HepG2 (cell line): ENCODE measurements at regions not wholly inside any gene's neighbourhood (a gene's known extent, or its start where the extent isn't known, plus 50 kb on each side); places are given as distances from the start of the nearest gene placed in this dataset.

Source experiments
- ATAC-seq: fragments of 200-7000 bp; cut with Tn5 transposase; 3 replicates; pipeline ENCODE4 v1.9.1; 2020; ENCODE audit warnings: mild to moderate bottlenecking, moderate library complexity
- BruUV-seq: library from RNA; stranded (reverse); fragments of 400-500 nt; replicated peaks from 2 replicates; lab custom pipeline; 2021; lab: Mats Ljungman, UMichigan
- CTCF ChIA-PET: fragments of 300-600 bp; formaldehyde crosslinking; extraction: SDS; loops from one replicate; lab custom pipeline; 2021; ENCODE audit warnings: low total read pairs, inconsistent platforms, low intra/inter-chr PET ratio; lab: Yijun Ruan, JAX
- POLR2A ChIA-PET: fragments of 350-600 bp; sonication (Branson Sonifier 250); formaldehyde crosslinking; loops from one replicate; lab custom pipeline; 2020; ENCODE audit warnings: antibody characterized with exemption, inconsistent platforms; lab: Yijun Ruan, JAX
- DNase-seq: peaks from one replicate; pipeline ENCODE4 v3.0.0-alpha.2; 2015; ENCODE audit warnings: low spot score
- FAIRE-seq: peaks from 3 replicates; lab custom pipeline; 2011; peaks lifted over from hg19 to GRCh38; lab: Jason Lieb, UNC
- H2AFZ ChIP-seq: one replicate; pipeline ENCODE4 v1.6.1; 2011; ENCODE audit warnings: low read length, inconsistent platforms
- H3K27ac ChIP-seq: fragments of 300-600 bp; 3 replicates; pipeline ENCODE4 v1.8.0; 2011; ENCODE audit warnings: mixed run types, mild to moderate bottlenecking, mixed read lengths, low read length, inconsistent platforms; ENCODE audit not compliant: insufficient read depth; ENCODE audit errors: extremely low read length
- H3K27me3 ChIP-seq, 2 experiments: fragments of 200-600 bp in 1 of 2; 2 replicates in 1 of 2; 3 replicates in 1 of 2; pipeline versions ENCODE4 v1.6.0 to v1.8.0; 2011; ENCODE audit warnings: low read length in 2 of 2, mild to moderate bottlenecking in 2 of 2, moderate library complexity in 2 of 2, inconsistent platforms in 1 of 2; ENCODE audit not compliant: insufficient read depth in 2 of 2, control insufficient read depth in 1 of 2
- H3K36me3 ChIP-seq, 2 experiments: fragments of 200-600 bp in 1 of 2; replicated peaks in 1 of 2; 2 replicates in 1 of 2; 3 replicates in 1 of 2; pipeline versions ENCODE4 v1.5.1 to v1.8.0; 2011; ENCODE audit warnings: low read length in 2 of 2, inconsistent platforms in 1 of 2; ENCODE audit not compliant: insufficient read depth in 2 of 2, control insufficient read depth in 1 of 2
- H3K4me1 ChIP-seq: 2 replicates; pipeline ENCODE4 v1.5.1; 2012; ENCODE audit warnings: low read length, inconsistent platforms; ENCODE audit not compliant: insufficient read depth
- H3K4me2 ChIP-seq: 2 replicates; pipeline ENCODE4 v1.6.0; 2011; ENCODE audit warnings: low read depth, low read length, inconsistent platforms
- H3K4me3 ChIP-seq, 3 experiments: fragments of 200-600 bp in 1 of 3; sonication (generic), shearing (Covaris generic) in 1 of 3; replicated peaks in 1 of 3; 2 replicates each; pipeline ENCODE4 v1.5.1; 2011 to 2016; ENCODE audit warnings: low read length in 3 of 3, inconsistent platforms in 2 of 3, low read depth in 2 of 3, mild to moderate bottlenecking in 2 of 3, control low read depth in 1 of 3, mixed read lengths in 1 of 3; ENCODE audit not compliant: insufficient read depth in 1 of 3
- H3K79me2 ChIP-seq: one replicate; pipeline ENCODE4 v1.6.1; 2011; ENCODE audit warnings: low read length, inconsistent platforms; ENCODE audit not compliant: insufficient read depth
- H3K9ac ChIP-seq: 2 replicates; pipeline ENCODE4 v1.6.0; 2011; ENCODE audit warnings: mild to moderate bottlenecking, low read depth, low read length, inconsistent platforms; ENCODE audit not compliant: insufficient read depth
- H3K9me3 ChIP-seq: 2 replicates; pipeline ENCODE4 v1.5.1; 2012; ENCODE audit warnings: mild to moderate bottlenecking, low read length
- H4K20me1 ChIP-seq: 2 replicates; pipeline ENCODE4 v1.6.0; 2011; ENCODE audit warnings: inconsistent platforms, mild to moderate bottlenecking, low read length, moderate library complexity; ENCODE audit not compliant: insufficient read depth
- NFIC ChIP-seq: IDR thresholded peaks from 2 replicates; pipeline ENCODE4 v1.6.1; 2012; ENCODE audit warnings: mild to moderate bottlenecking, low read length, inconsistent platforms
- NFYB ChIP-seq: sonication (generic); formaldehyde crosslinking; IDR thresholded peaks from 2 replicates; pipeline ENCODE4 v1.4.0; 2020; ENCODE audit warnings: missing genetic modification reagents
- NFYC ChIP-seq: IDR thresholded peaks from 2 replicates; pipeline ENCODE4 v1.6.1; 2016; ENCODE audit warnings: missing genetic modification reagents, missing compliant biosample characterization
- POGZ ChIP-seq: sonication (generic); formaldehyde crosslinking; IDR thresholded peaks from 2 replicates; pipeline ENCODE4 v1.4.0; 2020; ENCODE audit warnings: mild to moderate bottlenecking, missing genetic modification reagents
- SALL1 ChIP-seq: sonication (generic); formaldehyde crosslinking; IDR thresholded peaks from 2 replicates; pipeline ENCODE4 v1.8.0; 2022; ENCODE audit warnings: mild to moderate bottlenecking, missing genetic modification reagents
- SMAD9 ChIP-seq: sonication (generic); formaldehyde crosslinking; IDR thresholded peaks from 2 replicates; pipeline ENCODE4 v1.5.1; 2020; ENCODE audit warnings: mild to moderate bottlenecking, missing genetic modification reagents
- SP5 ChIP-seq: IDR thresholded peaks from 2 replicates; pipeline ENCODE4 v1.6.1; 2016; ENCODE audit warnings: low read depth, borderline replicate concordance
- STAG1 ChIP-seq: sonication (generic); formaldehyde crosslinking; IDR thresholded peaks from 2 replicates; pipeline ENCODE4 v1.4.0; 2020; ENCODE audit warnings: missing genetic modification reagents
- TCF7L2 ChIP-seq: IDR thresholded peaks from 2 replicates; pipeline ENCODE4 v1.6.1; 2011; ENCODE audit warnings: mild to moderate bottlenecking, low read depth, low read length, moderate library complexity
- ZBTB38 ChIP-seq: sonication (generic); formaldehyde crosslinking; IDR thresholded peaks from 2 replicates; pipeline ENCODE4 v1.5.1; 2020; ENCODE audit warnings: mild to moderate bottlenecking, missing genetic modification reagents
- ZBTB7A ChIP-seq: sonication (generic); formaldehyde crosslinking; IDR thresholded peaks from 2 replicates; pipeline ENCODE4 v1.8.0; 2022; ENCODE audit warnings: mild to moderate bottlenecking, missing genetic modification reagents
- ZNF432 ChIP-seq: sonication (generic); formaldehyde crosslinking; IDR thresholded peaks from 2 replicates; pipeline ENCODE4 v1.5.0; 2020; ENCODE audit warnings: missing genetic modification reagents, mild to moderate bottlenecking, borderline replicate concordance
- WGBS: methylation state at CpG from one replicate; pipeline ENCODE4 v1.1.6; 2017; ENCODE audit warnings: low lambda C conversion rate; 5-methylcytosine and 5-hydroxymethylcytosine counted together
- in situ Hi-C: cut with HindIII; loops from 2 replicates; pipeline ENCODE4 v1.10.0; 2017; ENCODE audit warnings: low pct_unique_long_range_greater_than_20kb; ENCODE audit not compliant: extremely low pct_ligation_motif_present
- intact Hi-C: fragments of 100-400 bp; cut with micrococcal nuclease; formaldehyde crosslinking; loops from one replicate; pipeline ENCODE4 v1.10.0; 2022; ENCODE audit not compliant: unreplicated experiment
- TF ChIP-seq, protein P1 (sequence below): sonication (generic); formaldehyde crosslinking; IDR thresholded peaks from 2 replicates; pipeline ENCODE4 v1.5.0; 2020; ENCODE audit warnings: missing genetic modification reagents
- TF ChIP-seq, protein P2 (sequence below): sonication (generic); formaldehyde crosslinking; IDR thresholded peaks from 2 replicates; pipeline ENCODE4 v1.4.0; 2020; ENCODE audit warnings: missing genetic modification reagents
- TF ChIP-seq, protein P3 (sequence below): sonication (generic); formaldehyde crosslinking; IDR thresholded peaks from 2 replicates; pipeline ENCODE4 v1.5.0; 2020; ENCODE audit warnings: mild to moderate bottlenecking, missing genetic modification reagents, moderate library complexity

DNA sequence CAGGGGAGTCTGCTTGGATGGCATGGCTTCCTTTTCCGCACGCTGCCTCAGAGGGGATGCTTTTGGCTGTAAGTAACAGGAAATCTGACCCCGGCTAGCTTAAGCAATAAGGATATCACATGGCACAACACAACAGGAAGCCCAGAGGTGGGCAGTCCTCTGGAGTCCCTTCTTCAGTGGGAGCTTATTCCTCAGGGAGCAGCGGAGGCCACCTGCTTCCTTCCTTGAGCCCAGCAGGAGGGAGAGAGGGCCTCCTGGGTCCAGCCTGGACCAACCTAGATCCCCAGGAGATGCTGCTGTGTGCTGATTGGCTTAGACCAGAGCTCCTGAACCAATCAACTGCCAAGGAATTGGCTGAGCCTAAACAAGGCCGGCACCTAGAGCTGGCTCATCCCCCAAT lies 66.3 kb downstream of the C9orf50 start:
- no peaks in the 10 kb centered on the region for H4K20me1 ChIP-seq
- no peaks in the 10 kb centered on the region for H3K79me2 ChIP-seq
- TF ChIP-seq NFYB (CRISPR knock-in tag) (peak; percentile 69), ZNF432 (CRISPR knock-in tag) (no peak), NFYC (CRISPR knock-in tag) (peak; percentile 75)
- TF ChIP-seq, protein P1, sequence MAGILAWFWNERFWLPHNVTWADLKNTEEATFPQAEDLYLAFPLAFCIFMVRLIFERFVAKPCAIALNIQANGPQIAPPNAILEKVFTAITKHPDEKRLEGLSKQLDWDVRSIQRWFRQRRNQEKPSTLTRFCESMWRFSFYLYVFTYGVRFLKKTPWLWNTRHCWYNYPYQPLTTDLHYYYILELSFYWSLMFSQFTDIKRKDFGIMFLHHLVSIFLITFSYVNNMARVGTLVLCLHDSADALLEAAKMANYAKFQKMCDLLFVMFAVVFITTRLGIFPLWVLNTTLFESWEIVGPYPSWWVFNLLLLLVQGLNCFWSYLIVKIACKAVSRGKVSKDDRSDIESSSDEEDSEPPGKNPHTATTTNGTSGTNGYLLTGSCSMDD (CRISPR knock-in tag): no peak
- TF ChIP-seq, protein P2, sequence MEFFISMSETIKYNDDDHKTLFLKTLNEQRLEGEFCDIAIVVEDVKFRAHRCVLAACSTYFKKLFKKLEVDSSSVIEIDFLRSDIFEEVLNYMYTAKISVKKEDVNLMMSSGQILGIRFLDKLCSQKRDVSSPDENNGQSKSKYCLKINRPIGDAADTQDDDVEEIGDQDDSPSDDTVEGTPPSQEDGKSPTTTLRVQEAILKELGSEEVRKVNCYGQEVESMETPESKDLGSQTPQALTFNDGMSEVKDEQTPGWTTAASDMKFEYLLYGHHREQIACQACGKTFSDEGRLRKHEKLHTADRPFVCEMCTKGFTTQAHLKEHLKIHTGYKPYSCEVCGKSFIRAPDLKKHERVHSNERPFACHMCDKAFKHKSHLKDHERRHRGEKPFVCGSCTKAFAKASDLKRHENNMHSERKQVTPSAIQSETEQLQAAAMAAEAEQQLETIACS (CRISPR knock-in tag): no peak
- in situ Hi-C loops (no loop called here), intact Hi-C loops (loop anchor here (5.0 kb wide), 1 partner anchor 57 kb away; no protein-coding TSS in a partner anchor)
- no TSS peak for BruUV-seq
- ChIA-PET POLR2A (interaction anchor here (0.7 to 1.4 kb wide), 4 partner anchors 12 to 65 kb away, joined by 3 to 6 read pairs (median 4); no protein-coding TSS in a partner anchor), CTCF (no interaction called here)
- H3K27ac ChIP-seq: peak overlapping the region; percentile 11
- no peaks in the 10 kb centered on the region for H3K9me3 ChIP-seq
- ATAC-seq (no peak), FAIRE-seq (peak; percentile 34), DNase-seq (no peak)
- 100% methylated on average over 2 of the region's 5 CpGs for WGBS
- H3K27me3 ChIP-seq: no peaks in the 10 kb centered on the region
- H3K4me3 ChIP-seq: no peak overlapping the region
- no peak overlapping the region for H3K9ac ChIP-seq
- no peaks in the 10 kb centered on the region for H3K36me3 ChIP-seq
- no peak overlapping the region for H3K4me2 ChIP-seq
- H2AFZ ChIP-seq: no peak overlapping the region
- peaks cover 87% of the 10 kb centered on the region for H3K4me1 ChIP-seq

DNA sequence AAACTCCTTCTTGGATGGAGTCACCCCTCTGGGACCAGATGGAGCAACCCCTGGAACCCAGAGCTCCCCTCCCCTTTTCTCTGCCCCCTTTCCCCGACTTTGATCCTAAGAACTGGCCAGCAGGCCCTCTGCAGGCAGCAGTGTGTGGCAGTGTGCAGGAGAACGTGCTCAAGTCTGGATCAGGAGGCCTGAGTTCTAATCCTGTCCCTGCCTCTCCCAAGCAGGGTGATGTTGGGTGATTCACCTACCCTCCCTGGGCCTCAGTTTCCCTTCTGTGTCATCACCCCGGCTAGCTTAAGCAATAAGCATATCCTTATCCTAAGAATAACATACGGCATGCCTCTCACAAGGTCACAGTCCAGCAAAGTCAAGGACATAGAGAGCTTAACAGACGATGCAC lies 67.6 kb downstream of the C9orf50 start:
- Histone ChIP-seq H3K9ac (no peak overlapping the region), H3K4me1 (peaks cover 89% of the 10 kb centered on the region), H3K36me3 (no peaks in the 10 kb centered on the region), H3K27me3 (no peaks in the 10 kb centered on the region), H3K79me2 (no peaks in the 10 kb centered on the region), H2AFZ (no peak overlapping the region), H3K4me3 (no peak overlapping the region), H3K27ac (no peak overlapping the region), H3K9me3 (no peaks in the 10 kb centered on the region), H3K4me2 (no peak overlapping the region), H4K20me1 (no peaks in the 10 kb centered on the region)
- ChIA-PET POLR2A (interaction anchor here (0.5 to 1.3 kb wide), 4 partner anchors 17 to 230 kb away, joined by 3 to 4 read pairs (median 4); no protein-coding TSS in a partner anchor), CTCF (no interaction called here)
- DNase-seq (no peak), ATAC-seq (no peak), FAIRE-seq (no peak)
- no peak for TF ChIP-seq TCF7L2
- TF ChIP-seq SP5 (CRISPR knock-in tag): no peak
- TF ChIP-seq SMAD9 (CRISPR knock-in tag): no peak
- TF ChIP-seq STAG1 (CRISPR knock-in tag): peak; percentile 12; the same call in 1 of the 2 replicates
- TF ChIP-seq ZBTB38 (CRISPR knock-in tag): peak; percentile 35; the same call in 1 of the 2 replicates
- no peak for TF ChIP-seq NFIC
- 0 out of 2 replicates have a peak, but pooled peaks have one; percentile 37 for TF ChIP-seq ZBTB7A (CRISPR knock-in tag)
- TF ChIP-seq SALL1 (CRISPR knock-in tag): 0 out of 2 replicates have a peak, but pooled peaks have one; percentile 21
- TF ChIP-seq, protein P3, sequence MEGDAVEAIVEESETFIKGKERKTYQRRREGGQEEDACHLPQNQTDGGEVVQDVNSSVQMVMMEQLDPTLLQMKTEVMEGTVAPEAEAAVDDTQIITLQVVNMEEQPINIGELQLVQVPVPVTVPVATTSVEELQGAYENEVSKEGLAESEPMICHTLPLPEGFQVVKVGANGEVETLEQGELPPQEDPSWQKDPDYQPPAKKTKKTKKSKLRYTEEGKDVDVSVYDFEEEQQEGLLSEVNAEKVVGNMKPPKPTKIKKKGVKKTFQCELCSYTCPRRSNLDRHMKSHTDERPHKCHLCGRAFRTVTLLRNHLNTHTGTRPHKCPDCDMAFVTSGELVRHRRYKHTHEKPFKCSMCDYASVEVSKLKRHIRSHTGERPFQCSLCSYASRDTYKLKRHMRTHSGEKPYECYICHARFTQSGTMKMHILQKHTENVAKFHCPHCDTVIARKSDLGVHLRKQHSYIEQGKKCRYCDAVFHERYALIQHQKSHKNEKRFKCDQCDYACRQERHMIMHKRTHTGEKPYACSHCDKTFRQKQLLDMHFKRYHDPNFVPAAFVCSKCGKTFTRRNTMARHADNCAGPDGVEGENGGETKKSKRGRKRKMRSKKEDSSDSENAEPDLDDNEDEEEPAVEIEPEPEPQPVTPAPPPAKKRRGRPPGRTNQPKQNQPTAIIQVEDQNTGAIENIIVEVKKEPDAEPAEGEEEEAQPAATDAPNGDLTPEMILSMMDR (CRISPR knock-in tag): peak; percentile 28; the same call in 1 of the 2 replicates
- TF ChIP-seq POGZ (CRISPR knock-in tag): no peak
- in situ Hi-C loops: no loop called here
- 61% methylated on average over 5 of the region's 5 CpGs for WGBS
- intact Hi-C loops: no loop called here
- no TSS peak for BruUV-seq
